ENCODE measurements at regions not wholly inside any gene's neighbourhood (a gene's known extent, or its start where the extent isn't known, plus 50 kb on each side); places are given as distances from the start of the nearest gene placed in this dataset.
"Not testable (repeated sequence)": the region's sequence is repeated elsewhere in the genome, so short reads cannot be mapped to it uniquely, and the experiment has no call there.

- H3K4me3 ChIP-seq (ENCODE audit: low read depth, low read length): no peak overlapping the region
- no peak for TF ChIP-seq CTCF (IDR thresholded peaks at IDR 0.05; ENCODE audit: insufficient read depth, low read depth, low read length)
- DNase-seq (ENCODE audit: low read depth): no peak
Observed at GRCh38 chr4:160362478-160362877, 1259.6 kb downstream of the RAPGEF2 start.

- no peak for DNase-seq (ENCODE audit: low read depth)
- TF ChIP-seq CTCF (IDR thresholded peaks at IDR 0.05; ENCODE audit: insufficient read depth, low read depth, low read length): no peak
- no peak overlapping the region for H3K4me3 ChIP-seq (ENCODE audit: low read depth, low read length)
Observed at GRCh38 chr4:160364217-160364616, 1261.3 kb downstream of the RAPGEF2 start.

- not testable (repeated sequence) for DNase-seq (ENCODE audit: low read depth); H3K4me3 ChIP-seq (ENCODE audit: low read depth, low read length)
Observed at GRCh38 chr4:160364665-160365064, 1261.8 kb downstream of the RAPGEF2 start.

- DNase-seq (ENCODE audit: low read depth); H3K4me3 ChIP-seq (ENCODE audit: low read depth, low read length): not testable (repeated sequence)
Observed at GRCh38 chr4:160365383-160365782, 1262.5 kb downstream of the RAPGEF2 start.

GRCh38 chr4:160370046-160370445 lies 1267.2 kb downstream of the RAPGEF2 start:
- H3K4me3 ChIP-seq (ENCODE audit: low read depth, low read length): no peak overlapping the region
- no peak for DNase-seq (ENCODE audit: low read depth)
- no peak for TF ChIP-seq CTCF (IDR thresholded peaks at IDR 0.05; ENCODE audit: insufficient read depth, low read depth, low read length)

- no peak for DNase-seq (ENCODE audit: low read depth)
- TF ChIP-seq CTCF (IDR thresholded peaks at IDR 0.05; ENCODE audit: insufficient read depth, low read depth, low read length): no peak
- H3K4me3 ChIP-seq (ENCODE audit: low read depth, low read length): no peak overlapping the region
Observed at GRCh38 chr4:160371446-160371845, 1268.6 kb downstream of the RAPGEF2 start.

GRCh38 chr4:160372390-160372789 lies 1269.5 kb downstream of the RAPGEF2 start:
- H3K4me3 ChIP-seq (ENCODE audit: low read depth, low read length): no peak overlapping the region
- no peak for DNase-seq (ENCODE audit: low read depth)
- no peak for TF ChIP-seq CTCF (IDR thresholded peaks at IDR 0.05; ENCODE audit: insufficient read depth, low read depth, low read length)

- DNase-seq (ENCODE audit: low read depth): no peak
- no peak for TF ChIP-seq CTCF (IDR thresholded peaks at IDR 0.05; ENCODE audit: insufficient read depth, low read depth, low read length)
- H3K4me3 ChIP-seq (ENCODE audit: low read depth, low read length): no peak overlapping the region
Observed at GRCh38 chr4:160373911-160374310, 1271.0 kb downstream of the RAPGEF2 start.
